ENCODE measurements at regions not wholly inside any gene's neighbourhood (a gene's known extent, or its start where the extent isn't known, plus 50 kb on each side); places are given as distances from the start of the nearest gene placed in this dataset.
A peak's percentile ranks its signal among the peaks of the same experiment; 100 is the strongest.

DNA sequence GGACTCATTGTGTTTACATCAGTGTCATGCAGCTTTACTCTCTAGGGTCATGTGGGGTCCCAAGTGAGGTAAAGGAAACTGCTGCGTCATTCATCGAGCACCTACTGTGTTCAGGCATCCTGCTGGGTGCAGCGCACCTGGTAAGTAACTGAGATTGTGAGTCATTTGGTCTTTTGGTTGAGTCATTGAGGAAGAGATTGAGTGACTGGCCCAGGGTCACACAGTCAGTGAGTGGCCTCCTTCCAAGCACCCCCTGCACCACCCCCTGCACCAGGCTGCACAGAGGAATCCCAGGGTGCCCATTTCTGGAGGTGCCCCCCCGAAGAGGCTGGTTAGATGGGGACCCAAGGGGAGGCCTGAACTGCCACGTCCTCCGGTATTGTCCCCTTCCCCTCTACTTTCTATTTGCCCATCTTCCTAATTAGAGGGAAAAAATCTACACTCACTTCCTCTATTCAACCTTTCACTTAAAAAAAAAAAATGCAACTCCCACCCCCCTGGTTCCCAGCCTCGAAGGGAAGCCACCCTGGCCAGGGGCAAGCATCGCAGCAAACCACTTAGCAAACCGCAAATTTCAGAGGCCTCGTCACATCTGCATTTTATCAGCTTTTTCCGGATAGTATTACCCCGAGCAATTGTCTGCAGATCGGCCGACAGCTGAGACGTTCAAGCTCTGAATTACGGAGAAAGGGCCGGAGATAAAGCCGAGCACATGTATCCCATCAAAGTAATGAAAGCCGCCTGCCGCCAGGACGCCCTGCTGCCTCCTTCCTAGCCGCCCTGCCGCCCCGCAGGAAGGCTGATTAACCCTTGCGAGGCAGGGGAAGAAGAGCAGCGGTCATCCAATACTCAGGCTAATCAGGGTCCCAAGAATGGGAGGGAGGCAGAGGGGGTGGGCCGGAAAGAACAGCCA lies 96.3 kb upstream of the MSX1 start (continued):
- TF ChIP-seq, protein P1, sequence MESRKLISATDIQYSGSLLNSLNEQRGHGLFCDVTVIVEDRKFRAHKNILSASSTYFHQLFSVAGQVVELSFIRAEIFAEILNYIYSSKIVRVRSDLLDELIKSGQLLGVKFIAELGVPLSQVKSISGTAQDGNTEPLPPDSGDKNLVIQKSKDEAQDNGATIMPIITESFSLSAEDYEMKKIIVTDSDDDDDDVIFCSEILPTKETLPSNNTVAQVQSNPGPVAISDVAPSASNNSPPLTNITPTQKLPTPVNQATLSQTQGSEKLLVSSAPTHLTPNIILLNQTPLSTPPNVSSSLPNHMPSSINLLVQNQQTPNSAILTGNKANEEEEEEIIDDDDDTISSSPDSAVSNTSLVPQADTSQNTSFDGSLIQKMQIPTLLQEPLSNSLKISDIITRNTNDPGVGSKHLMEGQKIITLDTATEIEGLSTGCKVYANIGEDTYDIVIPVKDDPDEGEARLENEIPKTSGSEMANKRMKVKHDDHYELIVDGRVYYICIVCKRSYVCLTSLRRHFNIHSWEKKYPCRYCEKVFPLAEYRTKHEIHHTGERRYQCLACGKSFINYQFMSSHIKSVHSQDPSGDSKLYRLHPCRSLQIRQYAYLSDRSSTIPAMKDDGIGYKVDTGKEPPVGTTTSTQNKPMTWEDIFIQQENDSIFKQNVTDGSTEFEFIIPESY (IDR thresholded peaks at IDR 0.05): no peak
- 0 out of 2 replicates have a peak, but pooled peaks have one; percentile 27 for TF ChIP-seq MEF2A (IDR thresholded peaks at IDR 0.05; ENCODE audit: insufficient read depth, low read depth, low read length)
- no peak for TF ChIP-seq ZNF274 (IDR thresholded peaks at IDR 0.05; ENCODE audit: insufficient read depth, insufficient read length)
- peak; percentile 88 for TF ChIP-seq MTA2 (IDR thresholded peaks at IDR 0.05; ENCODE audit: low read depth)
- TF ChIP-seq NR2C2 (IDR thresholded peaks at IDR 0.05; ENCODE audit: borderline replicate concordance, control insufficient read depth, insufficient read length, low read depth): no peak
- TF ChIP-seq ZNF24 (IDR thresholded peaks at IDR 0.05): no peak
- TF ChIP-seq NRF1 (conservative IDR thresholded peaks at IDR 0.05; ENCODE audit: low read depth, low read length): no peak
- TF ChIP-seq CHD2 (IDR thresholded peaks at IDR 0.05; ENCODE audit: borderline replicate concordance, low read depth, low read length): no peak
- TF ChIP-seq TARDBP (IDR thresholded peaks at IDR 0.05; ENCODE audit: borderline replicate concordance): no peak
- TF ChIP-seq, protein P2, sequence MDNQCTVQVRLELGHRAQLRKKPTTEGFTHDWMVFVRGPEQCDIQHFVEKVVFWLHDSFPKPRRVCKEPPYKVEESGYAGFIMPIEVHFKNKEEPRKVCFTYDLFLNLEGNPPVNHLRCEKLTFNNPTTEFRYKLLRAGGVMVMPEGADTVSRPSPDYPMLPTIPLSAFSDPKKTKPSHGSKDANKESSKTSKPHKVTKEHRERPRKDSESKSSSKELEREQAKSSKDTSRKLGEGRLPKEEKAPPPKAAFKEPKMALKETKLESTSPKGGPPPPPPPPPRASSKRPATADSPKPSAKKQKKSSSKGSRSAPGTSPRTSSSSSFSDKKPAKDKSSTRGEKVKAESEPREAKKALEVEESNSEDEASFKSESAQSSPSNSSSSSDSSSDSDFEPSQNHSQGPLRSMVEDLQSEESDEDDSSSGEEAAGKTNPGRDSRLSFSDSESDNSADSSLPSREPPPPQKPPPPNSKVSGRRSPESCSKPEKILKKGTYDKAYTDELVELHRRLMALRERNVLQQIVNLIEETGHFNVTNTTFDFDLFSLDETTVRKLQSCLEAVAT (IDR thresholded peaks at IDR 0.05): 0 out of 2 replicates have a peak, but pooled peaks have one; percentile 48
- TF ChIP-seq SMC3 (IDR thresholded peaks at IDR 0.05; ENCODE audit: borderline replicate concordance, low read length): no peak
- peak; percentile 79 for TF ChIP-seq BCL3 (IDR thresholded peaks at IDR 0.05; ENCODE audit: borderline replicate concordance, insufficient read depth, low read depth, low read length, poor library complexity, severe bottlenecking)
- TF ChIP-seq CHD1 (IDR thresholded peaks at IDR 0.05; ENCODE audit: low read depth, low read length): no peak
- TF ChIP-seq USF2 (IDR thresholded peaks at IDR 0.05; ENCODE audit: borderline replicate concordance, low read depth, low read length): no peak; the same call in 1 of the 2 replicates
- no peak for TF ChIP-seq SREBF2 (IDR thresholded peaks at IDR 0.05; ENCODE audit: low read length)
- TF ChIP-seq HDAC2 (IDR thresholded peaks at IDR 0.05): no peak
- no peak for TF ChIP-seq ZZZ3 (IDR thresholded peaks at IDR 0.05; ENCODE audit: control insufficient read depth, insufficient read length, low read depth)
- peak; percentile 84; the same call in 1 of the 2 replicates for TF ChIP-seq PAX5 (IDR thresholded peaks at IDR 0.05; ENCODE audit: borderline replicate concordance, low read depth, low read length)
- TF ChIP-seq EP300 (IDR thresholded peaks at IDR 0.05; ENCODE audit: borderline replicate concordance in 1 of 2, control insufficient read depth in 1 of 2, low read depth in 2 of 2, low read length in 2 of 2): peak; percentile 75 to 79; a peak in 3 of 4 replicates
- no peak for TF ChIP-seq HDGF (IDR thresholded peaks at IDR 0.05)
- TF ChIP-seq RB1 (IDR thresholded peaks at IDR 0.05; ENCODE audit: borderline replicate concordance): no peak
- TF ChIP-seq IKZF2 (IDR thresholded peaks at IDR 0.05): peak; percentile 65 to 69
- peak; percentile 56 for TF ChIP-seq MEF2B (IDR thresholded peaks at IDR 0.05; ENCODE audit: partially characterized antibody, poor library complexity, severe bottlenecking)
- TF ChIP-seq PKNOX1 (IDR thresholded peaks at IDR 0.05): peak; percentile 92

All from GM12878 (cell line).